Panc1 (cell line): ENCODE measurements at regions not wholly inside any gene's neighbourhood (a gene's known extent, or its start where the extent isn't known, plus 50 kb on each side); places are given as distances from the start of the nearest gene placed in this dataset.
A peak's percentile ranks its signal among the peaks of the same experiment; 100 is the strongest.

ENCODE experiments used
- ATAC-seq: fragments of 200-7000 bp; cut with Tn5 transposase; 2 replicates; pipeline ENCODE4 v1.9.1; 2020; ENCODE audit warnings: mild to moderate bottlenecking, moderate library complexity
- BruUV-seq: library from RNA; stranded (reverse); fragments of 400-500 nt; replicated peaks from 2 replicates; lab custom pipeline; 2021; lab: Mats Ljungman, UMichigan
- CTCF ChIA-PET: fragments of 300-600 bp; sonication (Branson Sonifier 250); formaldehyde crosslinking; loops from one replicate; lab custom pipeline; 2022; ENCODE audit warnings: antibody characterized with exemption; lab: Charles Lee
- POLR2A ChIA-PET: fragments of 300-600 bp; sonication (Branson Sonifier 250); formaldehyde crosslinking; loops from one replicate; lab custom pipeline; 2022; ENCODE audit warnings: antibody characterized with exemption; lab: Charles Lee
- DNase-seq: peaks from one replicate; pipeline ENCODE4 v3.0.0-alpha.2; 2010; ENCODE audit warnings: low read depth, low spot score
- H3K27ac ChIP-seq: 2 replicates; pipeline ENCODE4 v1.5.1; 2011; ENCODE audit warnings: mild to moderate bottlenecking, low read length, inconsistent platforms
- H3K27me3 ChIP-seq: fragments of 200-500 bp; sonication (Bioruptor generic); 2 replicates; pipeline ENCODE4 v1.6.0; 2014; ENCODE audit warnings: low read length, inconsistent platforms; ENCODE audit not compliant: control insufficient read depth, insufficient read depth
- H3K36me3 ChIP-seq: fragments of 200-500 bp; sonication (Bioruptor generic); 2 replicates; pipeline ENCODE4 v1.5.1; 2014; ENCODE audit warnings: inconsistent platforms, mild to moderate bottlenecking, low read length, moderate library complexity; ENCODE audit not compliant: control insufficient read depth, insufficient read depth
- H3K4me1 ChIP-seq: 2 replicates; pipeline ENCODE4 v1.5.1; 2011; ENCODE audit warnings: inconsistent platforms, mild to moderate bottlenecking, low read length, moderate library complexity; ENCODE audit not compliant: control insufficient read depth, insufficient read depth
- H3K4me3 ChIP-seq, 2 experiments: 2 replicates each; pipeline ENCODE4 v1.5.1; 2011 to 2012; ENCODE audit warnings: low read depth in 2 of 2, low read length in 2 of 2, mild to moderate bottlenecking in 2 of 2, inconsistent platforms in 1 of 2, moderate library complexity in 1 of 2
- H3K9me3 ChIP-seq: fragments of 200-500 bp; sonication (Bioruptor generic); 2 replicates; pipeline ENCODE4 v1.5.1; 2014; ENCODE audit warnings: low read depth, mild to moderate bottlenecking, inconsistent platforms, low read length, moderate library complexity; ENCODE audit not compliant: control insufficient read depth, insufficient read depth
- CTCF ChIP-seq: fragments of 450-650 bp; IDR thresholded peaks from 2 replicates; pipeline ENCODE4 v1.5.1; 2017; ENCODE audit warnings: mild to moderate bottlenecking
- POLR2AphosphoS5 ChIP-seq: IDR thresholded peaks from 2 replicates; pipeline ENCODE4 v1.6.1; 2012; ENCODE audit warnings: mild to moderate bottlenecking, low read depth, low read length, moderate library complexity
- REST ChIP-seq, 2 experiments: IDR thresholded peaks; 2 replicates each; pipeline ENCODE4 v1.6.1; 2011 to 2012; ENCODE audit warnings: low read depth in 2 of 2, control low read depth in 1 of 2, low read length in 1 of 2, mild to moderate bottlenecking in 1 of 2, moderate library complexity in 1 of 2; ENCODE audit not compliant: insufficient read depth in 1 of 2
- SIN3A ChIP-seq: IDR thresholded peaks from 2 replicates; pipeline ENCODE4 v1.6.1; 2012; ENCODE audit warnings: low read depth, mild to moderate bottlenecking, low read length, moderate library complexity, borderline replicate concordance; ENCODE audit not compliant: insufficient read depth
- TCF7L2 ChIP-seq: IDR thresholded peaks from 2 replicates; pipeline ENCODE4 v1.6.1; 2011; ENCODE audit warnings: mild to moderate bottlenecking, low read depth, low read length, inconsistent platforms
- in situ Hi-C: cut with HindIII; loops from 2 replicates; pipeline ENCODE4 v1.10.0; 2016; ENCODE audit warnings: low sequenced_read_pairs, low pct_unique_long_range_greater_than_20kb
- intact Hi-C: fragments of 100-400 bp; cut with micrococcal nuclease; formaldehyde crosslinking; loops from one replicate; pipeline ENCODE4 v1.10.0; 2022; ENCODE audit not compliant: unreplicated experiment

GRCh38 chr4:7136351-7136750, 56.0 kb upstream of the SORCS2 start:
- Histone ChIP-seq H3K9me3 (no peaks in the 10 kb centered on the region), H3K4me1 (no peaks in the 10 kb centered on the region), H3K27me3 (no peaks in the 10 kb centered on the region), H3K36me3 (no peaks in the 10 kb centered on the region), H3K27ac (no peak overlapping the region), H3K4me3 (no peak overlapping the region)
- ChIA-PET POLR2A (no interaction called here), CTCF (no interaction called here)
- in situ Hi-C loops (no loop called here), intact Hi-C loops (no loop called here)
- DNase-seq (no peak), ATAC-seq (no peak)
- TF ChIP-seq REST (IDR thresholded peaks at IDR 0.05; ENCODE audit: insufficient read depth in 1 of 2, low read depth in 2 of 2, low read length in 1 of 2) (no peak), POLR2AphosphoS5 (no peak), CTCF (no peak), TCF7L2 (no peak), SIN3A (no peak)
- BruUV-seq = no TSS peak

GRCh38 chr4:7135389-7135746, 57.0 kb upstream of the SORCS2 start:
- in situ Hi-C loops (no loop called here), intact Hi-C loops (no loop called here)
- POLR2A ChIA-PET = no interaction called here
- DNase-seq = no peak
- Histone ChIP-seq H3K27ac (no peak overlapping the region), H3K36me3 (no peaks in the 10 kb centered on the region), H3K9me3 (no peaks in the 10 kb centered on the region), H3K4me3 (no peak overlapping the region), H3K4me1 (no peaks in the 10 kb centered on the region), H3K27me3 (no peaks in the 10 kb centered on the region)
- no peak for TF ChIP-seq SIN3A
- no peak for TF ChIP-seq REST (IDR thresholded peaks at IDR 0.05; ENCODE audit: insufficient read depth in 1 of 2, low read depth in 2 of 2, low read length in 1 of 2)
- TF ChIP-seq CTCF = no peak
- no peak for TF ChIP-seq POLR2AphosphoS5
- no peak for TF ChIP-seq TCF7L2
- CTCF ChIA-PET = no interaction called here
- BruUV-seq = no TSS peak
- peak; percentile 66 for ATAC-seq
